ENCODE measurements at regions not wholly inside any gene's neighbourhood (a gene's known extent, or its start where the extent isn't known, plus 50 kb on each side); places are given as distances from the start of the nearest gene placed in this dataset.
"Not testable (repeated sequence)": the region's sequence is repeated elsewhere in the genome, so short reads cannot be mapped to it uniquely, and the experiment has no call there.

DNA sequence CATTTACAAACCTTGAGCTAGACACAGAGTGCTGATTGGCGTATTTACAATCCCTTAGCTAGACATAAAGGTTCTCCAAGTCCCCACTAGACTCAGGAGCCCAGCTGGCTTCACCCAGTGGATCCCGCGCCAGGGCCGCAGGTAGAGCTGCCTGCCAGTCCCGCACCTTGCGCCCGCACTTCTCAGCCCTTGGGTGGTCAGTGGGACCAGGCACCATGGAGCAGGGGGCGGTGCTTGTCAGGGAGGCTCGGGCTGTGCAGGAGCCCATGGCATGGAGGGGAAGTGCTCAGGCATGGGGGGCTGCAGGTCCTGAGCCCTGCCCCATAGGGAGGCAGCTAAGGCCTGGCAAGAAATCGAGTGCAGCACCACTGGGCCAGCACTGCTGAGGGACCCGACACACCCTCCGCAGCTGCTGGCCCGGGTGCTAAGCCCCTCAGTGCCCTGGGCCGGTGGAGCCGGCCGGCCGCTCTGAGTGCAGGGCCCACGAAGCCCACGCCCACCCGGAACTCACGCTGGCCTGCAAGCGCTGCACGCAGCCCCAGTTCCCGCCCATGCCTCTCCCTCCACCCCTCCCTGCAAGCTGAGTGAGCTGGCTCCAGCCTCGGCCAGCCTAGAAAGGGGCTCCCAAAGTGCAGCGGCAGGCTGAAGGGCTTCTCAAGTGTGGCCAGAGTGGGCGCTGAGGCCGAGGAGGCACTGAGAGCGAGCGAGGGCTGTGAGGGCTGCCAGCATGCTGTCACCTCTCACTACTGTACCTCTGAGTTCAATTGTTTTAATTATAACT, 1213.9 kb downstream of the OTOL1 start:
- DNase-seq, result no peak
- H3K36me3 ChIP-seq (ENCODE audit: control insufficient read depth, insufficient read depth, low read length), result no peaks in the 10 kb centered on the region
- intact Hi-C loops (cut with micrococcal nuclease; ENCODE audit: unreplicated experiment), result no loop called here
- Mint-ChIP-seq H3K27ac (ENCODE audit: unreplicated experiment) (no peak overlapping the region), H3K9me3 (ENCODE audit: unreplicated experiment) (no peaks in the 10 kb centered on the region), H3K4me1 (ENCODE audit: low read depth, unreplicated experiment) (no peaks in the 10 kb centered on the region), H3K36me3 (ENCODE audit: insufficient read depth, unreplicated experiment) (no peaks in the 10 kb centered on the region), H3K4me3 (ENCODE audit: unreplicated experiment) (no peak overlapping the region), H3K27me3 (ENCODE audit: insufficient read depth, unreplicated experiment) (no peaks in the 10 kb centered on the region)
- POLR2A ChIA-PET, result no interaction called here
- H3K27me3 ChIP-seq (replicated peaks; ENCODE audit: control insufficient read depth, insufficient read depth, low read length), result no peaks in the 10 kb centered on the region
- H3K4me1 ChIP-seq, result peaks cover 8% of the 10 kb centered on the region
- CTCF ChIA-PET, result no interaction called here
- TF ChIP-seq, protein P1, sequence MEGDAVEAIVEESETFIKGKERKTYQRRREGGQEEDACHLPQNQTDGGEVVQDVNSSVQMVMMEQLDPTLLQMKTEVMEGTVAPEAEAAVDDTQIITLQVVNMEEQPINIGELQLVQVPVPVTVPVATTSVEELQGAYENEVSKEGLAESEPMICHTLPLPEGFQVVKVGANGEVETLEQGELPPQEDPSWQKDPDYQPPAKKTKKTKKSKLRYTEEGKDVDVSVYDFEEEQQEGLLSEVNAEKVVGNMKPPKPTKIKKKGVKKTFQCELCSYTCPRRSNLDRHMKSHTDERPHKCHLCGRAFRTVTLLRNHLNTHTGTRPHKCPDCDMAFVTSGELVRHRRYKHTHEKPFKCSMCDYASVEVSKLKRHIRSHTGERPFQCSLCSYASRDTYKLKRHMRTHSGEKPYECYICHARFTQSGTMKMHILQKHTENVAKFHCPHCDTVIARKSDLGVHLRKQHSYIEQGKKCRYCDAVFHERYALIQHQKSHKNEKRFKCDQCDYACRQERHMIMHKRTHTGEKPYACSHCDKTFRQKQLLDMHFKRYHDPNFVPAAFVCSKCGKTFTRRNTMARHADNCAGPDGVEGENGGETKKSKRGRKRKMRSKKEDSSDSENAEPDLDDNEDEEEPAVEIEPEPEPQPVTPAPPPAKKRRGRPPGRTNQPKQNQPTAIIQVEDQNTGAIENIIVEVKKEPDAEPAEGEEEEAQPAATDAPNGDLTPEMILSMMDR (IDR thresholded peaks at IDR 0.05; ENCODE audit: insufficient read depth in 1 of 2, low read depth in 1 of 2, low read length in 1 of 2, severe bottlenecking in 1 of 2, unreplicated experiment in 1 of 2), result no peak
- H3K9me3 ChIP-seq, result no peaks in the 10 kb centered on the region
- H3K4me3 ChIP-seq (ENCODE audit: low read depth, low read length), result no peak overlapping the region
- BruUV-seq (replicated peaks), result no TSS peak

DNA sequence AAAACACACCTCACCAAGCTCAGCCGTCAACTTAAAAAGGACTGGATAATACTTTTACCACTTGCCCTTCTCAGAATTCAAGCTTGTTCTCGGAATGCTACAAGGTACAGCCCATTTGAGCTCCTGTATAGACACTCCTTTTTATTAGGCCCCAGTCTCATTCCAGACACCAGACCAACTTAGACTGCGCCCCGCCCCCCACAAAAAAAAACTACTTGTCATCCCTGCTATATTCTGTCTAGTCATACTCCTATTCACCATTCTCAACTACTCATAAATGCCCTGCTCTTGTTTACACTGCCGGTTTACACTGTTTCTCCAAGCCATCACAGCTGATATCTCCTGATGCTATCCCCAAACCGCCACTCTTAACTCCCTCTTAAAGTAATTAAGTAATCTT, 1220.5 kb downstream of the OTOL1 start:
- H3K36me3 ChIP-seq (ENCODE audit: control insufficient read depth, insufficient read depth, low read length); H3K4me1 ChIP-seq; H3K4me1 Mint-ChIP-seq (ENCODE audit: low read depth, unreplicated experiment); BruUV-seq (replicated peaks); intact Hi-C loops (cut with micrococcal nuclease; ENCODE audit: unreplicated experiment); POLR2A ChIA-PET; H3K27me3 Mint-ChIP-seq (ENCODE audit: insufficient read depth, unreplicated experiment); H3K4me3 Mint-ChIP-seq (ENCODE audit: unreplicated experiment); H3K27ac Mint-ChIP-seq (ENCODE audit: unreplicated experiment); H3K4me3 ChIP-seq (ENCODE audit: low read depth, low read length); H3K36me3 Mint-ChIP-seq (ENCODE audit: insufficient read depth, unreplicated experiment); CTCF ChIA-PET; H3K9me3 Mint-ChIP-seq (ENCODE audit: unreplicated experiment); H3K9me3 ChIP-seq; H3K27me3 ChIP-seq (replicated peaks; ENCODE audit: control insufficient read depth, insufficient read depth, low read length): not testable (repeated sequence)
- DNase-seq, result peak in 1 of 2 experiments; percentile 18

DNA sequence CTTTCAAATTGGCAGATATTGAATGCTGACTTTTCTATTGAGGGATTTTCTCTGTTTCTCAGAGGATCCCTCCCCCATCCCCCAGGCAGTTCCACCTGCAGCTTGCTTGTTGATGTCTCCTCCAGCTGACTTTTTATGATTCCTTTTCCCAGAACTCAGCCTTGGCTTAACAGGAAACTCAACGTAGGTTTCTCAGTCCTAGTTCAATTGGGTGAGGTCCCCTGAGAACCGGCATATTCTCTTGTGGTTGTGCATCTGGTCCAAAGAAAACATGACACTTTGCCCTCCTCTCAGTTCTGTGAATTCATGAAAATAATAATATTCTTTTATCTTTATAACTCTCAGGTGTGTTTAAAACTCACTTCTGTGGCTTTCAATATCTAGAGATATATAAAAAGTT, 1222.1 kb downstream of the OTOL1 start:
- no peaks in the 10 kb centered on the region for H3K4me1 Mint-ChIP-seq (ENCODE audit: low read depth, unreplicated experiment)
- intact Hi-C loops (cut with micrococcal nuclease; ENCODE audit: unreplicated experiment), result no loop called here
- BruUV-seq (replicated peaks), result no TSS peak
- DNase-seq, result no peak
- POLR2A ChIA-PET, result no interaction called here
- Histone ChIP-seq H3K4me3 (ENCODE audit: low read depth, low read length) (no peak overlapping the region), H3K9me3 (no peaks in the 10 kb centered on the region), H3K27me3 (replicated peaks; ENCODE audit: control insufficient read depth, insufficient read depth, low read length) (no peaks in the 10 kb centered on the region), H3K4me1 (no peaks in the 10 kb centered on the region), H3K36me3 (ENCODE audit: control insufficient read depth, insufficient read depth, low read length) (no peaks in the 10 kb centered on the region)
- TF ChIP-seq, protein P1 (IDR thresholded peaks at IDR 0.05; ENCODE audit: insufficient read depth in 1 of 2, low read depth in 1 of 2, low read length in 1 of 2, severe bottlenecking in 1 of 2, unreplicated experiment in 1 of 2), result no peak
- no peak overlapping the region for H3K4me3 Mint-ChIP-seq (ENCODE audit: unreplicated experiment)
- H3K36me3 Mint-ChIP-seq (ENCODE audit: insufficient read depth, unreplicated experiment), result no peaks in the 10 kb centered on the region
- no peaks in the 10 kb centered on the region for H3K27me3 Mint-ChIP-seq (ENCODE audit: insufficient read depth, unreplicated experiment)
- no peaks in the 10 kb centered on the region for H3K9me3 Mint-ChIP-seq (ENCODE audit: unreplicated experiment)
- no peak overlapping the region for H3K27ac Mint-ChIP-seq (ENCODE audit: unreplicated experiment)
- CTCF ChIA-PET, result no interaction called here
